ENCODE measurements at regions not wholly inside any gene's neighbourhood (a gene's known extent, or its start where the extent isn't known, plus 50 kb on each side); places are given as distances from the start of the nearest gene placed in this dataset.
A peak's percentile ranks its signal among the peaks of the same experiment; 100 is the strongest.
"Not testable (repeated sequence)": the region's sequence is repeated elsewhere in the genome, so short reads cannot be mapped to it uniquely, and the experiment has no call there.

DNA sequence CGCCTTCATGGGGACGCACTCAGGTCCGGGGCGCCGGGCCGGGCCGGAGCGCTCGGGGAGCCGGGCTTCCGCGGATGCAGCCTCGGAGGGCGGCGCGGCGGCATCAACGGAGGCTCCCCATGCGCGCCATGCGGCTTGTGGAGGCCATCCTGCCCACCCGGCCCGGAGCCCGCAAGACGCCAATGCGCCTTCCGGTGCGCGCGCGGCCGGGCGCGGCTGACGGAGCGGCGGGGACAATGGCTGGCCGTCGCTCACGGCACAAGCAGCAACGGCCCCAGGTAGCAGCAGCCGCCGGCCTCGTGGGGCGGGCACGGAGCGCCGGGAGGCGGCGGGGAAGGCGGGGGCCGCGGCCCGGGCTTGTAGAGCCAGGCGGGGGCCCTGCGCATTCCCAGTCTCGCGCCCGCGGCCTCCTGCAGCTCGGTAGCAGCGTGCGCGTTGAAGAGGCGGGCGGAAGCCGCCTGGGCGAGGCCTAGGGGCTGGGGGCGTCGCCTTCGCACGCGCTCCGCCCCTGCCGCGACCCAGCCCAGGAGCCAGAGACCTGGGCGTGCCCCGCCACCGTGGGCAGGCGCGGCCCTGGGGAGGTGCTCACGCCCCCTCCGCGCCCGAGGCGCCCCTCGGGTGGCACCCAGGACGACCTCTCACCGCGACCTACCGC, 168.6 kb upstream of the PRKX start:
- not testable (repeated sequence) for H3K4me1 Mint-ChIP-seq; H3K4me3 Mint-ChIP-seq; H3K27ac Mint-ChIP-seq; H3K36me3 Mint-ChIP-seq; H3K9me3 Mint-ChIP-seq; DNase-seq (ENCODE audit: low spot score in 2 of 2)
- peak; percentile 97 for ATAC-seq

DNA sequence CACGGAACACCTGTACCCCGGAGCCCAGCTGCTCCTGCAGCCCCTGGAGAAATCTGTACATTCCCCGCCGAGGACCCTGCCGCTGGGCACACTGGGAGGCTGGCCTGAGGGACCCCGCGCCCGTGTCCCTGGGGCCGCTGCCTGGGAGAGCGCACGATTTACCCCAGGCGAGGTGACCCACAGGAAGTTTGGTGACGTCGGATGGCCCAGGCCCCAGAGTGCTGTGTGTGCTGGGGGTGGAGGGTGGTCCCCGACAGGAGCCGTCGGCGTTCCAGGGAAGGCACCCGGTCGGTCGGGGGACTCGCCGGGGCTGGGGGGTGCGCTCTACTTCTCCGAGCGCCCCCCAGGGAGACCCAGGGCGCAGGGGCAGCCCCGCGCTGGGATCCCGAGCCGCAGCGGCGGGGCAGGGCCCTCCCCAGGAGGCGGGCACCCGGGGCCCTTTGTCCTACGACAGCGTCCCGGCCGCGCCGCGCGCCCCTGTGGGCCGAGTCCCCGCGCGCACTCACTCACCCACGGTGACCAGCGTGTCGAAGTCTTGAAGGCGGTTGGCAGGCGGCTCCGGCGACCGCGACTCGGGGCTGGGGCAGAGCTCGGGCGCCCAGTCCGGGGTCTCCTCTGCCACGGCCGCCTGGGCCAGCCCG, 167.9 kb upstream of the PRKX start:
- not testable (repeated sequence) for DNase-seq (ENCODE audit: low spot score in 2 of 2); H3K36me3 Mint-ChIP-seq; H3K4me1 Mint-ChIP-seq; H3K9me3 Mint-ChIP-seq; H3K27ac Mint-ChIP-seq; H3K4me3 Mint-ChIP-seq
- ATAC-seq: peak; percentile 56

DNA sequence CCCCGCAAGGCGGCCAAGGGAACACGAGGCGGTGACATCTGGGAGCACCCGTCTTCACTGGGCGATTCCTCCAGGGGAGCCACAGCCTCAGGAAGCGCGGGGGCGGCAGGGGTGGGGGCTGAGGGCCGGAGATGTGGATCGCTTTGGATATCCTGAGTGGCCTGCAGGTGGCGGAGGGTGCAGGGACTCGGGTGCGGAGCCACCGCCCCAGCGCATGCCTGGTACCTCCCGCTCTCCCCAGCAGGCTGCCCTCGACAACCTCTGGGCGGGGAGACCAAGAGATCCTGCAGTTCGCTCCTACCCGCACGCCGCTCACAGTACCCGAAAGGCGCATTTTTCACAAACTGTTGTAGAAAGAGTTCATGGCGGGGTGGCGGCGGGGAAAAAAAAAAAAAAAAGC, 162.9 kb upstream of the PRKX start:
- H3K9me3 Mint-ChIP-seq; H3K4me1 Mint-ChIP-seq; H3K27ac Mint-ChIP-seq; H3K4me3 Mint-ChIP-seq; ATAC-seq; H3K36me3 Mint-ChIP-seq; DNase-seq (ENCODE audit: low spot score in 2 of 2): not testable (repeated sequence)

DNA sequence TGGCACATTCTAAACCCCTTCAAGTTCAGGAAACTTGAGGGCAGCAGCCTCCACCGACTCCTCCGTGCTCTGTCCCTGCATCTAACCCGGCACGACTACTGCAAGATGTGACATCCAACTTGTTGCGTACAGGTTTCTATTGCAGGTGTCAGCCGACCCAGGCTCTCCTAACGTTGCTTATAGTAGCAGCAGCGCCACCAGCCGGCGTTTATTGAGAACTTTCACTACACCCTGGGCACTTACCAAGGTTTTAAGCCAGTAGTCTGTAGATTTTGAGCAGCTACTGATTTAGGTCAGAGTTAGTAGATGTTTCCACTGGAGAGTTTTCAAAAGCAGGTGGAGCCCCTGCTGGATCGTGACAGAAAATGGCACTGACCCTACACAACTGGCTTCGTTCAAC, 162.2 kb upstream of the PRKX start:
- not testable (repeated sequence) for DNase-seq (ENCODE audit: low spot score in 2 of 2); H3K27ac Mint-ChIP-seq; H3K4me1 Mint-ChIP-seq; H3K9me3 Mint-ChIP-seq; H3K4me3 Mint-ChIP-seq; H3K36me3 Mint-ChIP-seq; ATAC-seq

DNA sequence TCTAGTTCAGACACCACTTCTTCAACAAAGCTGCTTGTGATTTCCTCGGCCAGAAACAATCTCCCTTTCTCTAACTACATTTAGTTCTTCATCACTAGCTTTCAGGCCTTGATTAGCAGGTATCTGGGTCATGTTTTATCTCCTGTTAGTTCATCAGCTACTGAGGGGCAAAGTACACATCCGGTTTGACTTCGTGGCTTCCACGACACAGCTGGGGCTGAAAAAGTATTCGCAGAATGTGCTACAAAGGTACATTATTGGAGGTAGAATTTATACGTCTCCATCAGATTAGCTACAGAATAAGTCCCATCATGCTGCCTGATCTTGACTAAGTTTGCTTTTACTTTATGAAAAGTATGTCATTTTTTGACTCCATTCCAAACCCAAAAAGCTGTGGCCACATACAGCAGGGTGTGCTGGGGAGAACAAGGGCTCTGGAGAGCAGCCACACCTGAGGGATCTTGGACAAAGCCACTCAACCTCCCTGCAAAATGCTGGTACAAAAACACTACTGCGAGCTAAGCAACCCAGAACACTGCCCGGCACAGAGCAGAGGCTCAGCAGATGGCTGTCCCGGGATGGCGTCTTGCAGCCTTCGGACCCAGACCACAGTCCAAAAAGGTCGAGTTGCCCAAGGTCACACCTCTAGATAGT, 158.9 kb upstream of the PRKX start:
- not testable (repeated sequence) for H3K4me1 Mint-ChIP-seq; H3K4me3 Mint-ChIP-seq; H3K36me3 Mint-ChIP-seq; DNase-seq (ENCODE audit: low spot score in 2 of 2); H3K9me3 Mint-ChIP-seq; H3K27ac Mint-ChIP-seq; ATAC-seq

DNA sequence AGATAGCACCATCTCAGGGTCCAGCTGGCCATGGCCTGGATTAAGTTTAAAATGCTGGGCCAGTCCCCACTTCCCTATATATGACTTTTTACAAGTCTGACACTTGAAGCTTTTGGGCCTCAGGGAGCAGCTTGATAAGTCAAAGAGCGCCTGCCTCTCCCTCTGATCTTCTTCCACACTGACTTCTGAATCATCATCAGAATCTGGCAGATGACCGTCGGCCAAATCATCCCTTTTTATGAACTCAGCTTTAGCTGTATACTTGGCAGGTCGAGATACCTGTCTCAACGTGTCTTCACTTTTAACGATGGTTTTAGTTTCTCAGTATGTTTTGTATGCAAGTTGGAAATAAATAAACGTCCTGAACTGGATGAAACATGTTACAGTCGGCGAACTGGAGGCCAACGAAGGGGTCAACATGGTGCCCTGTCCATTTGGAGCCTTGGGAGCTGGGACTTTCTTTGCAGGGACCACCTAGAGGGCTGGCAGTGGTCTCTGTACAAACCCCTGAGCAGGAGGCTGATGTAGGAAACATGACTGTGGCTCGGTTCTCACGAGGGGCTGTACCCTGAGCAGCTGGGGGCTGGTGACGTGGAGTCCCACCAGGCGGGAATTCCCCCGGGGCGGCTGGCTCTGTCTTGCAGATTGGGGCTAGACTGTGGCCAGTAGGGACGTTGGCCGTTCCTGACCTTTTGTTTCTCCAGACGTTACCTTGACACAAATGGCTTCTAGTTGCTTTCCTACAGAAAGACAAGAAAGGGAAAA, 153.8 kb upstream of the PRKX start:
- DNase-seq (ENCODE audit: low spot score in 2 of 2); H3K4me3 Mint-ChIP-seq; H3K9me3 Mint-ChIP-seq; H3K36me3 Mint-ChIP-seq; H3K27ac Mint-ChIP-seq; ATAC-seq; H3K4me1 Mint-ChIP-seq: not testable (repeated sequence)

DNA sequence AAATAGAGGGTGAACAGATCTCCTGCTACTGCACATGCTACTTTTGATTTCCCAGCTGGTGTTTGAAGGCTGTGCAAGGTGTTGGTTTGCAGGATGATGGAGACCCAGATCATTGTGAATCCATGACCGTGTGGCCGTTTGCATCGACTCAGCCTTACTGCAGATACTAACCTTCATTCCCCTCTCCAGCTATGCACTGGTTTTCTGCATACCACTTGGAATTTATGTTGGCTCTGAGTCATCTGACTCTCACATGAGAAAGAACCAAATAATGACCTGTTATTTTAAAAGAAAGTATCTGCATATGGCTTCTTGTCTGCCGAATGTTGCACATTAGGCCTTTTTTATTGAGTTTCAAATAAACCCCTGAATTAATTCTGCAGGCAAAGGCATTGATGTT, 144.9 kb upstream of the PRKX start:
- H3K4me1 Mint-ChIP-seq; H3K36me3 Mint-ChIP-seq; H3K4me3 Mint-ChIP-seq; ATAC-seq; DNase-seq (ENCODE audit: low spot score in 2 of 2); H3K9me3 Mint-ChIP-seq; H3K27ac Mint-ChIP-seq: not testable (repeated sequence)

DNA sequence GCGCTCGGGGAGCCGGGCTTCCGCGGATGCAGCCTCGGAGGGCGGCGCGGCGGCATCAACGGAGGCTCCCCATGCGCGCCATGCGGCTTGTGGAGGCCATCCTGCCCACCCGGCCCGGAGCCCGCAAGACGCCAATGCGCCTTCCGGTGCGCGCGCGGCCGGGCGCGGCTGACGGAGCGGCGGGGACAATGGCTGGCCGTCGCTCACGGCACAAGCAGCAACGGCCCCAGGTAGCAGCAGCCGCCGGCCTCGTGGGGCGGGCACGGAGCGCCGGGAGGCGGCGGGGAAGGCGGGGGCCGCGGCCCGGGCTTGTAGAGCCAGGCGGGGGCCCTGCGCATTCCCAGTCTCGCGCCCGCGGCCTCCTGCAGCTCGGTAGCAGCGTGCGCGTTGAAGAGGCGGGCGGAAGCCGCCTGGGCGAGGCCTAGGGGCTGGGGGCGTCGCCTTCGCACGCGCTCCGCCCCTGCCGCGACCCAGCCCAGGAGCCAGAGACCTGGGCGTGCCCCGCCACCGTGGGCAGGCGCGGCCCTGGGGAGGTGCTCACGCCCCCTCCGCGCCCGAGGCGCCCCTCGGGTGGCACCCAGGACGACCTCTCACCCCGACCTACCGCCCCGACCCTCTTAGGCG, 130.2 kb upstream of the PRKX start:
- not testable (repeated sequence) for H3K4me3 Mint-ChIP-seq; H3K4me1 Mint-ChIP-seq; H3K9me3 Mint-ChIP-seq; DNase-seq (ENCODE audit: low spot score in 2 of 2); H3K36me3 Mint-ChIP-seq; H3K27ac Mint-ChIP-seq
- ATAC-seq: peak; percentile 96

DNA sequence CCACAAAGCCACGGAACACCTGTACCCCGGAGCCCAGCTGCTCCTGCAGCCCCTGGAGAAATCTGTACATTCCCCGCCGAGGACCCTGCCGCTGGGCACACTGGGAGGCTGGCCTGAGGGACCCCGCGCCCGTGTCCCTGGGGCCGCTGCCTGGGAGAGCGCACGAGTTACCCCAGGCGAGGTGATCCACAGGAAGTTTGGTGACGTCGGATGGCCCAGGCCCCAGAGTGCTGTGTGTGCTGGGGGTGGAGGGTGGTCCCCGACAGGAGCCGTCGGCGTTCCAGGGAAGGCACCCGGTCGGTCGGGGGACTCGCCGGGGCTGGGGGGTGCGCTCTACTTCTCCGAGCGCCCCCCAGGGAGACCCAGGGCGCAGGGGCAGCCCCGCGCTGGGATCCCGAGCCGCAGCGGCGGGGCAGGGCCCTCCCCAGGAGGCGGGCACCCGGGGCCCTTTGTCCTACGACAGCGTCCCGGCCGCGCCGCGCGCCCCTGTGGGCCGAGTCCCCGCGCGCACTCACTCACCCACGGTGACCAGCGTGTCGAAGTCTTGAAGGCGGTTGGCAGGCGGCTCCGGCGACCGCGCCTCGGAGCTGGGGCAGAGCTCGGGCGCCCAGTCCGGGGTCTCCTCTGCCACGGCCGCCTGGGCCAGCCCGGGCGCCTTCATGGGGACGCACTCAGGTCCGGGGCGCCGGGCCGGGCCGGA, 129.5 kb upstream of the PRKX start:
- not testable (repeated sequence) for H3K36me3 Mint-ChIP-seq, H3K4me1 Mint-ChIP-seq, H3K9me3 Mint-ChIP-seq, H3K27ac Mint-ChIP-seq
- ATAC-seq: peak; percentile 76
- H3K4me3 Mint-ChIP-seq: peak overlapping the region; percentile 41
- peak in 1 of 2 donors; percentile 60 for DNase-seq (ENCODE audit: low spot score in 2 of 2)

DNA sequence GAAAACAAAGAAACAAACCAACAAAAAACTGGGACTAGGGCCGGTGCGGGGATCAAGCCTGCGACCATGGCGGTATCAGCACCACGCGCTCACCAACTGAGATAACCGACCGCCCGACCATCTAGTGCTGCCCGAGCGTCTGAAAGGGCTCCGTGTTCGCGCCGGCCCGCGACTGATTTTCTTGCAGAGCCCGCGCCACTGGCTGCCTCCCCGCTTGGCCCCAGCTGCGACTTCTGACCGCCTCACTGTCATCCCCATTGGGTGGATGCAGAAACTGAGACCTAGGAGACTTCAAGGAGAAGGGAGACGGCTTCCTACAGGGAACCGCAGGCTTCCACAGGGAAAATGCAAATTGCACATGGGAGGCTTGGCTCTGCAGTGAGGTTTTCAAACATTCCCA, 125.3 kb upstream of the PRKX start:
- H3K4me1 Mint-ChIP-seq; ATAC-seq; DNase-seq (ENCODE audit: low spot score in 2 of 2); H3K27ac Mint-ChIP-seq; H3K4me3 Mint-ChIP-seq; H3K9me3 Mint-ChIP-seq; H3K36me3 Mint-ChIP-seq: not testable (repeated sequence)

DNA sequence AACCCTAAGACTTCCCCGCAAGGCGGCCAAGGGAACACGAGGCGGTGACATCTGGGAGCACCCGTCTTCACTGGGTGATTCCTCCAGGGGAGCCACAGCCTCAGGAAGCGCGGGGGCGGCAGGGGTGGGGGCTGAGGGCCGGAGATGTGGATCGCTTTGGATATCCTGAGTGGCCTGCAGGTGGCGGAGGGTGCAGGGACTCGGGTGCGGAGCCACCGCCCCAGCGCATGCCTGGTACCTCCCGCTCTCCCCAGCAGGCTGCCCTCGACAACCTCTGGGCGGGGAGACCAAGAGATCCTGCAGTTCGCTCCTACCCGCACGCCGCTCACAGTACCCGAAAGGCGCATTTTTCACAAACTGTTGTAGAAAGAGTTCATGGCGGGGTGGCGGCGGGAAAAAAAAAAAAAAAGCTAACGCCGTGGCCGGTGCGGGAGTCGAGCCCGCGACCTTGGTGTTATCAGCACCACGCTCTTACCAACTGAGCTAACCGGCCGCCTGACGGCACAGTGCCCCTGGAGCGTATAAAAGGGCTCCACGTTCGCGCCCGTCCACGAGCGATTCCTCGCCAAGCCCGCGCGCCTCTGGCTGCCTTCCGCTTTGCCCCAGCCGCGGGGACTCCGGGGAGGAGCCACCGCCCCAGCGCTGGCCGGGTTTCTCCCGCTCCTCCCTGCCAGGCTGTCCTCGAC, 124.7 kb upstream of the PRKX start:
- H3K4me1 Mint-ChIP-seq; H3K9me3 Mint-ChIP-seq; H3K4me3 Mint-ChIP-seq; H3K27ac Mint-ChIP-seq; ATAC-seq; H3K36me3 Mint-ChIP-seq; DNase-seq (ENCODE audit: low spot score in 2 of 2): not testable (repeated sequence)

DNA sequence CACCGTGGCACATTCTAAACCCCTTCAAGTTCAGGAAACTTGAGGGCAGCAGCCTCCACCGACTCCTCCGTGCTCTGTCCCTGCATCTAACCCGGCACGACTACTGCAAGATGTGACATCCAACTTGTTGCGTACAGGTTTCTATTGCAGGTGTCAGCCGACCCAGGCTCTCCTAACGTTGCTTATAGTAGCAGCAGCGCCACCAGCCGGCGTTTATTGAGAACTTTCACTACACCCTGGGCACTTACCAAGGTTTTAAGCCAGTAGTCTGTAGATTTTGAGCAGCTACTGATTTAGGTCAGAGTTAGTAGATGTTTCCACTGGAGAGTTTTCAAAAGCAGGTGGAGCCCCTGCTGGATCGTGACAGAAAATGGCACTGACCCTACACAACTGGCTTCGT, 123.8 kb upstream of the PRKX start:
- DNase-seq (ENCODE audit: low spot score in 2 of 2); H3K36me3 Mint-ChIP-seq; H3K9me3 Mint-ChIP-seq; H3K4me1 Mint-ChIP-seq; H3K4me3 Mint-ChIP-seq; H3K27ac Mint-ChIP-seq: not testable (repeated sequence)
- ATAC-seq: peak; percentile 48

DNA sequence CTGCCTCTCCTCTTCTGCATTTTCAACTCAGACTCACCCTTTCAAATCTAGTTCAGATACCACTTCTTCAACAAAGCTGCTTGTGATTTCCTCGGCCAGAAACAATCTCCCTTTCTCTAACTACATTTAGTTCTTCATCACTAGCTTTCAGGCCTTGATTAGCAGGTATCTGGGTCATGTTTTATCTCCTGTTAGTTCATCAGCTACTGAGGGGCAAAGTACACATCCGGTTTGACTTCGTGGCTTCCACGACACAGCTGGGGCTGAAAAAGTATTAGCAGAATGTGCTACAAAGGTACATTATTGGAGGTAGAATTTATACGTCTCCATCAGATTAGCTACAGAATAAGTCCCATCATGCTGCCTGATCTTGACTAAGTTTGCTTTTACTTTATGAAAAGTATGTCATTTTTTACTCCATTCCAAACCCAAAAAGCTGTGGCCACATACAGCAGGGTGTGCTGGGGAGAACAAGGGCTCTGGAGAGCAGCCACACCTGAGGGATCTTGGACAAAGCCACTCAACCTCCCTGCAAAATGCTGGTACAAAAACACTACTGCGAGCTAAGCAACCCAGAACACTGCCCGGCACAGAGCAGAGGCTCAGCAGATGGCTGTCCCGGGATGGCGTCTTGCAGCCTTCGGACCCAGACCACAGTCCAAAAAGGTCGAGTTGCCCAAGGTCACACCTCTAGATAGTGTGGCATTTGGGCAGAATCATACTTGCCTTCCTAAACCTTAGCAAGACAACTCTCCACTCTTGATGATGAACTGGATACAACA, 120.5 kb upstream of the PRKX start:
- not testable (repeated sequence) for H3K36me3 Mint-ChIP-seq; ATAC-seq; H3K27ac Mint-ChIP-seq; DNase-seq (ENCODE audit: low spot score in 2 of 2); H3K4me3 Mint-ChIP-seq; H3K4me1 Mint-ChIP-seq; H3K9me3 Mint-ChIP-seq

DNA sequence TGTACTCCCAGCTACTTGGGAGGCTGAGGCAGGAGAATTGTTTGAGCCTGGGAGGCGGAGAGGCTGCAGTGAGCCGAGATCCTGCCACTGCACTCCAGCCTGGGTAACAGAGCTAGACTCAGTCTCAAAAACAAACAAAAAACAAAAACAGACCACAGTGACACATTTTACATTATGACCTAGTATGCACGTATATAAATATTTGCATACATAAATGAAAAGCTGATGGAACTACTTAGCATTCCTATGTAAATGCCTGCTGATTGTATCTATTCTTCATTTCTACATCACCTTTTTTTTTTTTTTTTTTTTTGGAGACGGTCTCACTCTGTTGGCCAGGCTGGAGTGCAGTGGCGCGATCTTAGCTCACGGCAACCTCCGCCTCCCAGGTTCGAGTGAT, 116.6 kb upstream of the PRKX start:
- H3K4me1 Mint-ChIP-seq; H3K27ac Mint-ChIP-seq; DNase-seq (ENCODE audit: low spot score in 2 of 2); H3K9me3 Mint-ChIP-seq; ATAC-seq; H3K4me3 Mint-ChIP-seq: not testable (repeated sequence)
- peaks cover 20% of the 10 kb centered on the region for H3K36me3 Mint-ChIP-seq
